ENCODE measurements at regions not wholly inside any gene's neighbourhood (a gene's known extent, or its start where the extent isn't known, plus 50 kb on each side); places are given as distances from the start of the nearest gene placed in this dataset.

GRCh38 chr6:165805067-165805555 lies 142.1 kb upstream of the PDE10A start:
- H3K9me3 ChIP-seq (ENCODE audit: control insufficient read depth, insufficient read depth, low read length), result no peaks in the 10 kb centered on the region
- H3K27me3 ChIP-seq (ENCODE audit: control insufficient read depth, insufficient read depth, low read length), result peaks cover 56% of the 10 kb centered on the region
- H3K4me1 ChIP-seq (ENCODE audit: control insufficient read depth, insufficient read depth, low read length), result peaks cover 5% of the 10 kb centered on the region; the same call in 1 of the 2 replicates
- H3K27ac ChIP-seq (ENCODE audit: low read depth, low read length), result no peak overlapping the region
- no peak overlapping the region for H3K9ac ChIP-seq (ENCODE audit: low read depth, low read length)
- no peaks in the 10 kb centered on the region for H3K36me3 ChIP-seq (ENCODE audit: control insufficient read depth, insufficient read depth, low read length)
- peak overlapping the region; percentile 42 for H3K4me3 ChIP-seq (ENCODE audit: low read depth, low read length)

GRCh38 chr6:165804331-165805066 lies 141.5 kb upstream of the PDE10A start:
- Histone ChIP-seq H3K27me3 (ENCODE audit: control insufficient read depth, insufficient read depth, low read length) (peaks cover 56% of the 10 kb centered on the region), H3K27ac (ENCODE audit: low read depth, low read length) (no peak overlapping the region), H3K4me3 (ENCODE audit: low read depth, low read length) (peak overlapping the region; percentile 42), H3K9ac (ENCODE audit: low read depth, low read length) (no peak overlapping the region), H3K4me1 (ENCODE audit: control insufficient read depth, insufficient read depth, low read length) (peaks cover 5% of the 10 kb centered on the region; the same call in 1 of the 2 replicates), H3K9me3 (ENCODE audit: control insufficient read depth, insufficient read depth, low read length) (no peaks in the 10 kb centered on the region), H3K36me3 (ENCODE audit: control insufficient read depth, insufficient read depth, low read length) (no peaks in the 10 kb centered on the region)

DNA sequence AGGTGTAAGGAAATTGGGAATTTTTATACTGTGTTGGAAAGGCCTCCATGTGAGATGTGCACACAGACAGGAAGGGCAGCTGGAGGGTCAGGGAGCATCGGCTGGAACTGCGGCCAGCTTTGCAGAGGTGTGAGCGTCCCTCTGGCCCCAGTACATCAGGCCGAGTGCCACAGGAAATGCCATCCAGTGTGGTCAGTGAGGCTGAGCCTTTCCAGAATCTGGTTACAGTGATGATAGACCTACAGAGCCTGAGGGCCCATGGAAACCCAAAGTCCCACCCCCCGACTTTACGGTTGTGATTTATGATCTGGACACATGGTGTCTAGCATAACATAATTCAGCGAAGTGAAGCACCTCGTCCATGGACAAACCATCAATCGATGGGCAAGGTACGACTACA lies 137.3 kb upstream of the PDE10A start:
- peaks cover 30% of the 10 kb centered on the region for H3K27me3 ChIP-seq (ENCODE audit: control insufficient read depth, insufficient read depth, low read length)
- H3K36me3 ChIP-seq (ENCODE audit: control insufficient read depth, insufficient read depth, low read length), result no peaks in the 10 kb centered on the region
- peaks cover 3% of the 10 kb centered on the region; the same call in 1 of the 2 replicates for H3K4me1 ChIP-seq (ENCODE audit: control insufficient read depth, insufficient read depth, low read length)
- H3K4me3 ChIP-seq (ENCODE audit: low read depth, low read length), result no peak overlapping the region
- H3K9me3 ChIP-seq (ENCODE audit: control insufficient read depth, insufficient read depth, low read length), result no peaks in the 10 kb centered on the region
- H3K27ac ChIP-seq (ENCODE audit: low read depth, low read length), result no peak overlapping the region
- no peak overlapping the region for H3K9ac ChIP-seq (ENCODE audit: low read depth, low read length)

DNA sequence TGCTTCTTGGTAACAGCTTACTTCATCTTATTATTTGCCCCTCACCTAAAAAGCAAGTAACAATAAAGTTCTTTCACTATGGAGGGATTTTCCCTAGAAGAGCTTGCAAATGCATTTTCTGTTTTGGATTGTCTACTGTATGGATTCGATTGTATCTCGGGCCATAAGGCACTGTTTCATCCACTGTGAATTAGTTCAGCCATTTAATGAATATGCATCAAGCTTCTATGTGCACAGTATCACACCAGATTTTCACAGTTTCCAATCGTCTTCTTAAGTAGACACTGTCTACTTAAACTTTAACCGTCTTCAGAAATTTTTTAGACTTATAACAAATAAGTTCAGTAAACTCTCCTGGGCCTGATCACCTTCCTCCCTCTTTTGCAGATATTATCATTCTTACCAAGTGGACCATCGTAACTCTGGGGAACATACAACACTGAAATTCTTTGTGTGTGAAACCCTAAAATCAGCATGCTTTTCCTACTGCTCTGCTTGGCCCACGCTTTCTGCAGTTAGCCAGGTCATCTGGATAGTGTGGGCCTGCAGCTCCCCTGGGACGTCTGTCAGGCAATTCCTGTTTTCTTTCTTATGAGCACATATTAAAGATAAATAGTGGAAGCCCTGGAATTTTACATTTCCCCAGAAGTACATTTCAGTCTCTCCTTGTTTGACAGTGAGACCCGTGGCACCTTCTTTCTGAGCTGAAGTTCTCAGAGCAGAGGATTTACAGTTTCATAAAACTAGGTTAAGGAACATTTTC lies 136.5 kb upstream of the PDE10A start:
- no peaks in the 10 kb centered on the region for H3K4me1 ChIP-seq (ENCODE audit: control insufficient read depth, insufficient read depth, low read length)
- no peak overlapping the region for H3K9ac ChIP-seq (ENCODE audit: low read depth, low read length)
- peaks cover 23% of the 10 kb centered on the region for H3K27me3 ChIP-seq (ENCODE audit: control insufficient read depth, insufficient read depth, low read length)
- H3K27ac ChIP-seq (ENCODE audit: low read depth, low read length), result no peak overlapping the region
- H3K36me3 ChIP-seq (ENCODE audit: control insufficient read depth, insufficient read depth, low read length), result no peaks in the 10 kb centered on the region
- H3K9me3 ChIP-seq (ENCODE audit: control insufficient read depth, insufficient read depth, low read length), result no peaks in the 10 kb centered on the region
- H3K4me3 ChIP-seq (ENCODE audit: low read depth, low read length), result no peak overlapping the region

- Histone ChIP-seq H3K4me1 (ENCODE audit: control insufficient read depth, insufficient read depth, low read length) (no peaks in the 10 kb centered on the region), H3K9ac (ENCODE audit: low read depth, low read length) (no peak overlapping the region), H3K27me3 (ENCODE audit: control insufficient read depth, insufficient read depth, low read length) (peaks cover 17% of the 10 kb centered on the region), H3K9me3 (ENCODE audit: control insufficient read depth, insufficient read depth, low read length) (no peaks in the 10 kb centered on the region), H3K27ac (ENCODE audit: low read depth, low read length) (no peak overlapping the region), H3K4me3 (ENCODE audit: low read depth, low read length) (no peak overlapping the region), H3K36me3 (ENCODE audit: control insufficient read depth, insufficient read depth, low read length) (no peaks in the 10 kb centered on the region)
These were observed 135.9 kb upstream of the PDE10A start for GRCh38 chr6:165798991-165799390.

GRCh38 chr6:165794179-165794601 lies 131.1 kb upstream of the PDE10A start:
- no peak overlapping the region for H3K4me3 ChIP-seq (ENCODE audit: low read depth, low read length)
- H3K27ac ChIP-seq (ENCODE audit: low read depth, low read length), result no peak overlapping the region
- no peak overlapping the region for H3K9ac ChIP-seq (ENCODE audit: low read depth, low read length)
- H3K27me3 ChIP-seq (ENCODE audit: control insufficient read depth, insufficient read depth, low read length), result no peaks in the 10 kb centered on the region
- no peaks in the 10 kb centered on the region for H3K9me3 ChIP-seq (ENCODE audit: control insufficient read depth, insufficient read depth, low read length)
- H3K36me3 ChIP-seq (ENCODE audit: control insufficient read depth, insufficient read depth, low read length), result no peaks in the 10 kb centered on the region
- no peaks in the 10 kb centered on the region for H3K4me1 ChIP-seq (ENCODE audit: control insufficient read depth, insufficient read depth, low read length)

DNA sequence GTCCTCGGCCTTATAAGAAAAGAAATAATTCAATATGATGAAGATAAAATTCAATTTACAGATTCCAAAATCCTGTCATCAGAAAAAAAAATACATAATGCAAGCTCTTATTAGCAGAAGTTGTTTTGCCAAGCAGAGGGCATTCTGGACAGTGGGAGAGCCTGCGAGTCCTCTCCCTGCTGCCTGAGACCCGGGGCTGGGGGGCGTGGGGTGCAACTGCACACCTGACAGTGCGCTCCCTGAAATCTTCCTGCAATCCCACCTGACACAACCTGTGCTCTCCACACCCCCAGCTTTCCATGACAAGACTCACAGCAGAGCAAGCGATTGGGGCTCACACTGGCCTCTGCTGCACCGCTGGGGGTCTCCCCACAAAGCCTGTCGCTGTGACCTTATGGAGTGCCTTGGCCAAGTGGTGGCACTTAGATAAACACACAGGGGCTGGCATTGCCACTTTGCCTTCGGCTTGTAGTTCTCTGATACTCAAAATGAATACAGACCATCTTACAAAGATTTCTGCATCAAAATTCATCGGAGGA lies 130.3 kb upstream of the PDE10A start:
- no peaks in the 10 kb centered on the region for H3K27me3 ChIP-seq (ENCODE audit: control insufficient read depth, insufficient read depth, low read length)
- H3K27ac ChIP-seq (ENCODE audit: low read depth, low read length), result no peak overlapping the region
- H3K9me3 ChIP-seq (ENCODE audit: control insufficient read depth, insufficient read depth, low read length), result no peaks in the 10 kb centered on the region
- H3K9ac ChIP-seq (ENCODE audit: low read depth, low read length), result no peak overlapping the region
- H3K36me3 ChIP-seq (ENCODE audit: control insufficient read depth, insufficient read depth, low read length), result no peaks in the 10 kb centered on the region
- H3K4me1 ChIP-seq (ENCODE audit: control insufficient read depth, insufficient read depth, low read length), result no peaks in the 10 kb centered on the region
- H3K4me3 ChIP-seq (ENCODE audit: low read depth, low read length), result no peak overlapping the region

- H3K27ac ChIP-seq (ENCODE audit: low read depth, low read length), result no peak overlapping the region
- no peaks in the 10 kb centered on the region for H3K27me3 ChIP-seq (ENCODE audit: control insufficient read depth, insufficient read depth, low read length)
- H3K9ac ChIP-seq (ENCODE audit: low read depth, low read length), result no peak overlapping the region
- H3K4me1 ChIP-seq (ENCODE audit: control insufficient read depth, insufficient read depth, low read length), result no peaks in the 10 kb centered on the region
- H3K36me3 ChIP-seq (ENCODE audit: control insufficient read depth, insufficient read depth, low read length), result no peaks in the 10 kb centered on the region
- H3K4me3 ChIP-seq (ENCODE audit: low read depth, low read length), result no peak overlapping the region
- no peaks in the 10 kb centered on the region for H3K9me3 ChIP-seq (ENCODE audit: control insufficient read depth, insufficient read depth, low read length)
These were observed 128.9 kb upstream of the PDE10A start for GRCh38 chr6:165791876-165792437.

DNA sequence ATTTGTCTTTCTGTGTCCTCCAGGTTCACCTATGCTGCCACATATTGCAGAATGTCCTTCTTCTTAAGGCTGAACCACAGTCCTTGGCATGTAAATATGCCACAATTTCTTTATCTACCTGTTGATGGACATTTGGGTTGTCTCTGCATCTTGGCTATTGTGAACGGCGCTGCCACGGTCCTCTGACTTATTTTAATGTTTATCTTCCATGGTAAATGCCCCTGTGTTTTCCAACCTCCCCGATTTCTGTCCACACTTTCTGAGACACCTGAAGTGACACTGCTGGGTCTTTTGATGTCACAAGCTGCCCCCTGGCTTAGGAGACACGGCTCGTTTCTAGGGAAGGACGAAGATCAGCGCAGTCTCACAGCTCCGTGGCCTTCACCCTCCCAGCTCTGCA lies 128.3 kb upstream of the PDE10A start:
- Histone ChIP-seq H3K9ac (ENCODE audit: low read depth, low read length) (no peak overlapping the region), H3K27me3 (ENCODE audit: control insufficient read depth, insufficient read depth, low read length) (no peaks in the 10 kb centered on the region), H3K9me3 (ENCODE audit: control insufficient read depth, insufficient read depth, low read length) (no peaks in the 10 kb centered on the region), H3K27ac (ENCODE audit: low read depth, low read length) (no peak overlapping the region), H3K36me3 (ENCODE audit: control insufficient read depth, insufficient read depth, low read length) (no peaks in the 10 kb centered on the region), H3K4me3 (ENCODE audit: low read depth, low read length) (no peak overlapping the region), H3K4me1 (ENCODE audit: control insufficient read depth, insufficient read depth, low read length) (peaks cover 2% of the 10 kb centered on the region; the same call in 1 of the 2 replicates)

DNA sequence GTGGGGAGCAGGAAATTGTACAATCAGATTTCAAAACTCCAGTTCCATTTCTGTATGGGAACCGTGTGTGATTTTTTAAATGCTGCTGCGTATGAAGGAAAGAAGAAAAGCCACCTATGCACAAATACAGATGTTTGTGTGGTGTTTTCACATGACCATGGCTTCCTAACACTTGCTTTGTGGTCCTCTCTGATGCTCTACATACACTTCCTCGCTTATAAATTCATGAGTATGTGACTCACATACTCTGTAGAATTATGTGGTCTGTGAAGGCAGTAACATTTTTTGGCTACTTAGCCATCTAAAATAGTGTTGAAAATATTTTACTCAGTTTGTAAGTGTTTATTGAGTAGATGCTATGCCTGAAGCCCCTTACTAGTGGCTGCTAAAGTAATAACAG lies 119.8 kb upstream of the PDE10A start:
- Histone ChIP-seq H3K27ac (ENCODE audit: low read depth, low read length) (no peak overlapping the region), H3K4me3 (ENCODE audit: low read depth, low read length) (no peak overlapping the region), H3K9me3 (ENCODE audit: control insufficient read depth, insufficient read depth, low read length) (no peaks in the 10 kb centered on the region), H3K36me3 (ENCODE audit: control insufficient read depth, insufficient read depth, low read length) (no peaks in the 10 kb centered on the region), H3K27me3 (ENCODE audit: control insufficient read depth, insufficient read depth, low read length) (no peaks in the 10 kb centered on the region), H3K9ac (ENCODE audit: low read depth, low read length) (no peak overlapping the region), H3K4me1 (ENCODE audit: control insufficient read depth, insufficient read depth, low read length) (peaks cover 7% of the 10 kb centered on the region; the same call in 1 of the 2 replicates)
